GM23338 (cell line): ENCODE measurements at regions not wholly inside any gene's neighbourhood (a gene's known extent, or its start where the extent isn't known, plus 50 kb on each side); places are given as distances from the start of the nearest gene placed in this dataset.

Experiments used
- ATAC-seq: fragments of 200-7000 bp; cut with Tn5 transposase; 3 replicates; pipeline ENCODE4 v1.9.1; 2020
- DNase-seq: peaks from one replicate; pipeline ENCODE4 v3.0.0-alpha.2; 2015; ENCODE audit warnings: low spot score
- H2AFZ ChIP-seq: fragments of 200-600 bp; sonication (generic); 2 replicates; pipeline ENCODE4 v1.8.0; 2016; ENCODE audit warnings: antibody characterized with exemption, mild to moderate bottlenecking, moderate library complexity
- H3F3A ChIP-seq: fragments of 200-600 bp; sonication (generic); replicated peaks from 2 replicates; pipeline ENCODE4 v1.8.0; 2017; ENCODE audit warnings: antibody characterized with exemption, mixed run types, low read depth
- H3K27ac ChIP-seq: fragments of 200-600 bp; sonication (generic); 2 replicates; pipeline ENCODE4 v1.6.1; 2016; ENCODE audit warnings: low read depth
- H3K27me3 ChIP-seq: fragments of 200-600 bp; sonication (generic); 2 replicates; pipeline ENCODE4 v1.8.0; 2016; ENCODE audit warnings: mild to moderate bottlenecking, mixed run types, moderate library complexity; ENCODE audit not compliant: insufficient read depth
- H3K36me3 ChIP-seq: fragments of 200-600 bp; sonication (generic); 2 replicates; pipeline ENCODE4 v1.8.0; 2016; ENCODE audit warnings: mild to moderate bottlenecking; ENCODE audit not compliant: insufficient read depth
- H3K4me1 ChIP-seq: fragments of 200-600 bp; sonication (generic); 2 replicates; pipeline ENCODE4 v1.8.0; 2016; ENCODE audit warnings: mild to moderate bottlenecking, moderate library complexity; ENCODE audit not compliant: insufficient read depth
- H3K4me2 ChIP-seq: fragments of 200-600 bp; sonication (generic); 2 replicates; pipeline ENCODE4 v1.7.1; 2017; ENCODE audit warnings: mixed run types
- H3K4me3 ChIP-seq: fragments of 200-600 bp; sonication (generic); 2 replicates; pipeline ENCODE4 v1.6.1; 2016; ENCODE audit warnings: mixed run types
- H3K79me2 ChIP-seq: fragments of 200-600 bp; sonication (generic); replicated peaks from 2 replicates; pipeline ENCODE4 v1.8.0; 2017; ENCODE audit warnings: mild to moderate bottlenecking; ENCODE audit not compliant: insufficient read depth
- H3K9me2 ChIP-seq: fragments of 200-600 bp; sonication (generic); 2 replicates; pipeline ENCODE4 v1.8.0; 2017; ENCODE audit not compliant: insufficient read depth
- H4K20me1 ChIP-seq: fragments of 200-600 bp; sonication (generic); replicated peaks from 2 replicates; pipeline ENCODE4 v1.8.0; 2017; ENCODE audit warnings: mild to moderate bottlenecking; ENCODE audit not compliant: insufficient read depth
- H3K27ac Mint-ChIP-seq: 2 replicates; pipeline ENCODE4 v1.8.0; 2020; ENCODE audit warnings: inconsistent platforms, mild to moderate bottlenecking, moderate library complexity, mixed read lengths
- H3K27me3 Mint-ChIP-seq: 3 replicates; pipeline ENCODE4 v1.8.0; 2022; ENCODE audit warnings: low read depth, mild to moderate bottlenecking, moderate library complexity, mixed read lengths, inconsistent platforms; ENCODE audit not compliant: insufficient read depth, poor library complexity
- H3K36me3 Mint-ChIP-seq: 3 replicates; pipeline ENCODE4 v1.8.0; 2021; ENCODE audit warnings: low read depth, mild to moderate bottlenecking, inconsistent platforms, moderate library complexity, mixed read lengths
- H3K4me1 Mint-ChIP-seq: 3 replicates; pipeline ENCODE4 v1.8.0; 2020; ENCODE audit warnings: mild to moderate bottlenecking, inconsistent platforms, mixed read lengths
- H3K4me3 Mint-ChIP-seq: 3 replicates; pipeline ENCODE4 v1.8.0; 2021; ENCODE audit warnings: moderate library complexity, mild to moderate bottlenecking, inconsistent platforms, mixed read lengths
- H3K9me3 Mint-ChIP-seq: 3 replicates; pipeline ENCODE4 v1.8.0; 2020; ENCODE audit warnings: moderate library complexity, mild to moderate bottlenecking, inconsistent platforms, mixed read lengths
- CREB1 ChIP-seq: fragments of 250-450 bp; sonication (Bioruptor Pico); IDR thresholded peaks from 2 replicates; pipeline ENCODE4 v1.5.0; 2020; ENCODE audit warnings: low read depth, mild to moderate bottlenecking, moderate library complexity
- EZH2 ChIP-seq: fragments of 200-600 bp; sonication (generic); IDR thresholded peaks from one replicate; pipeline ENCODE4 v1.8.0; 2017; ENCODE audit warnings: antibody characterized with exemption, mild to moderate bottlenecking, low read depth; ENCODE audit not compliant: unreplicated experiment
- EZH2phosphoT487 ChIP-seq: fragments of 200-600 bp; sonication (generic); IDR thresholded peaks from one replicate; pipeline ENCODE4 v1.8.1; 2018; ENCODE audit warnings: antibody characterized with exemption; ENCODE audit not compliant: unreplicated experiment
- JUNB ChIP-seq: IDR thresholded peaks from one replicate; pipeline ENCODE4 v1.6.1; 2016; ENCODE audit warnings: antibody characterized with exemption; ENCODE audit not compliant: unreplicated experiment
- NANOG ChIP-seq: IDR thresholded peaks from 2 replicates; pipeline ENCODE4 v1.6.1; 2016; ENCODE audit warnings: antibody characterized with exemption, borderline replicate concordance
- POLR2AphosphoS5 ChIP-seq: IDR thresholded peaks from 2 replicates; pipeline ENCODE4 v1.6.1; 2016; ENCODE audit warnings: antibody characterized with exemption, low read depth
- STAT1 ChIP-seq: IDR thresholded peaks from one replicate; pipeline ENCODE4 v1.6.1; 2016; ENCODE audit warnings: antibody characterized with exemption; ENCODE audit not compliant: unreplicated experiment
- ZNF114 ChIP-seq: fragments of 250-450 bp; sonication (Bioruptor Pico); IDR thresholded peaks from 2 replicates; pipeline ENCODE4 v1.5.0; 2020; ENCODE audit warnings: mild to moderate bottlenecking, moderate library complexity
- ZNF331 ChIP-seq: fragments of 250-450 bp; sonication (Bioruptor Pico); IDR thresholded peaks from 2 replicates; pipeline ENCODE4 v1.5.0; 2020; ENCODE audit warnings: low read depth, mild to moderate bottlenecking, moderate library complexity
- TF ChIP-seq, protein P1 (sequence below): IDR thresholded peaks from 2 replicates; pipeline ENCODE4 v1.6.1; 2016; ENCODE audit warnings: antibody characterized with exemption
- TF ChIP-seq, protein P2 (sequence below): fragments of 250-450 bp; sonication (Bioruptor Pico); IDR thresholded peaks from 2 replicates; pipeline ENCODE4 v1.5.0; 2020; ENCODE audit warnings: mild to moderate bottlenecking, moderate library complexity
- TF ChIP-seq, protein P3 (sequence below): IDR thresholded peaks from one replicate; pipeline ENCODE4 v1.6.1; 2018; ENCODE audit warnings: antibody characterized with exemption; ENCODE audit not compliant: unreplicated experiment
- TF ChIP-seq, protein P4 (sequence below), 2 experiments: fragments of 200-600 bp in 1 of 2; sonication (generic) in 1 of 2; conservative IDR thresholded peaks; 2 replicates each; pipeline versions ENCODE4 v1.5.1 to v1.6.1; 2016 to 2017; ENCODE audit warnings: antibody characterized with exemption in 2 of 2, low read depth in 2 of 2, mild to moderate bottlenecking in 2 of 2, moderate library complexity in 1 of 2

GRCh38 chr5:171630350-171631065, 155.1 kb upstream of the SMIM23 start:
- Histone ChIP-seq H3K4me3 (peak overlapping the region; percentile 53), H3K4me1 (peaks cover 5% of the 10 kb centered on the region), H3F3A (no peaks in the 10 kb centered on the region), H2AFZ (peak overlapping the region; percentile 95), H3K4me2 (peak overlapping the region; percentile 71), H3K9me2 (no peaks in the 10 kb centered on the region), H3K27ac (no peak overlapping the region), H4K20me1 (no peaks in the 10 kb centered on the region; the same call in 1 of the 2 replicates), H3K79me2 (no peaks in the 10 kb centered on the region), H3K27me3 (peaks cover 61% of the 10 kb centered on the region), H3K36me3 (no peaks in the 10 kb centered on the region)
- no peak for DNase-seq
- ATAC-seq: peak; percentile 29
- TF ChIP-seq CREB1: no peak
- no peak for TF ChIP-seq EZH2phosphoT487
- TF ChIP-seq POLR2AphosphoS5: no peak
- no peak for TF ChIP-seq ZNF331 (CRISPR knock-in tag)
- TF ChIP-seq STAT1: no peak
- TF ChIP-seq, protein P1, sequence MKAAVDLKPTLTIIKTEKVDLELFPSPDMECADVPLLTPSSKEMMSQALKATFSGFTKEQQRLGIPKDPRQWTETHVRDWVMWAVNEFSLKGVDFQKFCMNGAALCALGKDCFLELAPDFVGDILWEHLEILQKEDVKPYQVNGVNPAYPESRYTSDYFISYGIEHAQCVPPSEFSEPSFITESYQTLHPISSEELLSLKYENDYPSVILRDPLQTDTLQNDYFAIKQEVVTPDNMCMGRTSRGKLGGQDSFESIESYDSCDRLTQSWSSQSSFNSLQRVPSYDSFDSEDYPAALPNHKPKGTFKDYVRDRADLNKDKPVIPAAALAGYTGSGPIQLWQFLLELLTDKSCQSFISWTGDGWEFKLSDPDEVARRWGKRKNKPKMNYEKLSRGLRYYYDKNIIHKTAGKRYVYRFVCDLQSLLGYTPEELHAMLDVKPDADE: no peak
- TF ChIP-seq, protein P2, sequence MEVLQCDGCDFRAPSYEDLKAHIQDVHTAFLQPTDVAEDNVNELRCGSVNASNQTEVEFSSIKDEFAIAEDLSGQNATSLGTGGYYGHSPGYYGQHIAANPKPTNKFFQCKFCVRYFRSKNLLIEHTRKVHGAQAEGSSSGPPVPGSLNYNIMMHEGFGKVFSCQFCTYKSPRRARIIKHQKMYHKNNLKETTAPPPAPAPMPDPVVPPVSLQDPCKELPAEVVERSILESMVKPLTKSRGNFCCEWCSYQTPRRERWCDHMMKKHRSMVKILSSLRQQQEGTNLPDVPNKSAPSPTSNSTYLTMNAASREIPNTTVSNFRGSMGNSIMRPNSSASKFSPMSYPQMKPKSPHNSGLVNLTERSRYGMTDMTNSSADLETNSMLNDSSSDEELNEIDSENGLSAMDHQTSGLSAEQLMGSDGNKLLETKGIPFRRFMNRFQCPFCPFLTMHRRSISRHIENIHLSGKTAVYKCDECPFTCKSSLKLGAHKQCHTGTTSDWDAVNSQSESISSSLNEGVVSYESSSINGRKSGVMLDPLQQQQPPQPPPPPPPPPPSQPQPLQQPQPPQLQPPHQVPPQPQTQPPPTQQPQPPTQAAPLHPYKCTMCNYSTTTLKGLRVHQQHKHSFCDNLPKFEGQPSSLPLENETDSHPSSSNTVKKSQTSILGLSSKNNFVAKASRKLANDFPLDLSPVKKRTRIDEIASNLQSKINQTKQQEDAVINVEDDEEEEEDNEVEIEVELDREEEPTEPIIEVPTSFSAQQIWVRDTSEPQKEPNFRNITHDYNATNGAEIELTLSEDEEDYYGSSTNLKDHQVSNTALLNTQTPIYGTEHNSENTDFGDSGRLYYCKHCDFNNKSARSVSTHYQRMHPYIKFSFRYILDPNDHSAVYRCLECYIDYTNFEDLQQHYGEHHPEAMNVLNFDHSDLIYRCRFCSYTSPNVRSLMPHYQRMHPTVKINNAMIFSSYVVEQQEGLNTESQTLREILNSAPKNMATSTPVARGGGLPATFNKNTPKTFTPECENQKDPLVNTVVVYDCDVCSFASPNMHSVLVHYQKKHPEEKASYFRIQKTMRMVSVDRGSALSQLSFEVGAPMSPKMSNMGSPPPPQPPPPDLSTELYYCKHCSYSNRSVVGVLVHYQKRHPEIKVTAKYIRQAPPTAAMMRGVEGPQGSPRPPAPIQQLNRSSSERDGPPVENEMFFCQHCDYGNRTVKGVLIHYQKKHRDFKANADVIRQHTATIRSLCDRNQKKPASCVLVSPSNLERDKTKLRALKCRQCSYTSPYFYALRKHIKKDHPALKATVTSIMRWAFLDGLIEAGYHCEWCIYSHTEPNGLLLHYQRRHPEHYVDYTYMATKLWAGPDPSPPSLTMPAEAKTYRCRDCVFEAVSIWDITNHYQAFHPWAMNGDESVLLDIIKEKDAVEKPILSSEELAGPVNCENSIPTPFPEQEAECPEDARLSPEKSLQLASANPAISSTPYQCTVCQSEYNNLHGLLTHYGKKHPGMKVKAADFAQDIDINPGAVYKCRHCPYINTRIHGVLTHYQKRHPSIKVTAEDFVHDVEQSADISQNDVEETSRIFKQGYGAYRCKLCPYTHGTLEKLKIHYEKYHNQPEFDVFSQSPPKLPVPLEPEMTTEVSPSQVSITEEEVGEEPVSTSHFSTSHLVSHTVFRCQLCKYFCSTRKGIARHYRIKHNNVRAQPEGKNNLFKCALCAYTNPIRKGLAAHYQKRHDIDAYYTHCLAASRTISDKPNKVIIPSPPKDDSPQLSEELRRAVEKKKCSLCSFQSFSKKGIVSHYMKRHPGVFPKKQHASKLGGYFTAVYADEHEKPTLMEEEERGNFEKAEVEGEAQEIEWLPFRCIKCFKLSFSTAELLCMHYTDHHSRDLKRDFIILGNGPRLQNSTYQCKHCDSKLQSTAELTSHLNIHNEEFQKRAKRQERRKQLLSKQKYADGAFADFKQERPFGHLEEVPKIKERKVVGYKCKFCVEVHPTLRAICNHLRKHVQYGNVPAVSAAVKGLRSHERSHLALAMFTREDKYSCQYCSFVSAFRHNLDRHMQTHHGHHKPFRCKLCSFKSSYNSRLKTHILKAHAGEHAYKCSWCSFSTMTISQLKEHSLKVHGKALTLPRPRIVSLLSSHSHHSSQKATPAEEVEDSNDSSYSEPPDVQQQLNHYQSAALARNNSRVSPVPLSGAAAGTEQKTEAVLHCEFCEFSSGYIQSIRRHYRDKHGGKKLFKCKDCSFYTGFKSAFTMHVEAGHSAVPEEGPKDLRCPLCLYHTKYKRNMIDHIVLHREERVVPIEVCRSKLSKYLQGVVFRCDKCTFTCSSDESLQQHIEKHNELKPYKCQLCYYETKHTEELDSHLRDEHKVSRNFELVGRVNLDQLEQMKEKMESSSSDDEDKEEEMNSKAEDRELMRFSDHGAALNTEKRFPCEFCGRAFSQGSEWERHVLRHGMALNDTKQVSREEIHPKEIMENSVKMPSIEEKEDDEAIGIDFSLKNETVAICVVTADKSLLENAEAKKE (CRISPR knock-in tag): no peak
- TF ChIP-seq NANOG: no peak
- TF ChIP-seq, protein P3, sequence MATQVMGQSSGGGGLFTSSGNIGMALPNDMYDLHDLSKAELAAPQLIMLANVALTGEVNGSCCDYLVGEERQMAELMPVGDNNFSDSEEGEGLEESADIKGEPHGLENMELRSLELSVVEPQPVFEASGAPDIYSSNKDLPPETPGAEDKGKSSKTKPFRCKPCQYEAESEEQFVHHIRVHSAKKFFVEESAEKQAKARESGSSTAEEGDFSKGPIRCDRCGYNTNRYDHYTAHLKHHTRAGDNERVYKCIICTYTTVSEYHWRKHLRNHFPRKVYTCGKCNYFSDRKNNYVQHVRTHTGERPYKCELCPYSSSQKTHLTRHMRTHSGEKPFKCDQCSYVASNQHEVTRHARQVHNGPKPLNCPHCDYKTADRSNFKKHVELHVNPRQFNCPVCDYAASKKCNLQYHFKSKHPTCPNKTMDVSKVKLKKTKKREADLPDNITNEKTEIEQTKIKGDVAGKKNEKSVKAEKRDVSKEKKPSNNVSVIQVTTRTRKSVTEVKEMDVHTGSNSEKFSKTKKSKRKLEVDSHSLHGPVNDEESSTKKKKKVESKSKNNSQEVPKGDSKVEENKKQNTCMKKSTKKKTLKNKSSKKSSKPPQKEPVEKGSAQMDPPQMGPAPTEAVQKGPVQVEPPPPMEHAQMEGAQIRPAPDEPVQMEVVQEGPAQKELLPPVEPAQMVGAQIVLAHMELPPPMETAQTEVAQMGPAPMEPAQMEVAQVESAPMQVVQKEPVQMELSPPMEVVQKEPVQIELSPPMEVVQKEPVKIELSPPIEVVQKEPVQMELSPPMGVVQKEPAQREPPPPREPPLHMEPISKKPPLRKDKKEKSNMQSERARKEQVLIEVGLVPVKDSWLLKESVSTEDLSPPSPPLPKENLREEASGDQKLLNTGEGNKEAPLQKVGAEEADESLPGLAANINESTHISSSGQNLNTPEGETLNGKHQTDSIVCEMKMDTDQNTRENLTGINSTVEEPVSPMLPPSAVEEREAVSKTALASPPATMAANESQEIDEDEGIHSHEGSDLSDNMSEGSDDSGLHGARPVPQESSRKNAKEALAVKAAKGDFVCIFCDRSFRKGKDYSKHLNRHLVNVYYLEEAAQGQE: no peak
- no peak for TF ChIP-seq JUNB
- no peak for TF ChIP-seq ZNF114 (CRISPR knock-in tag)
- no peak for TF ChIP-seq EZH2
- TF ChIP-seq, protein P4, sequence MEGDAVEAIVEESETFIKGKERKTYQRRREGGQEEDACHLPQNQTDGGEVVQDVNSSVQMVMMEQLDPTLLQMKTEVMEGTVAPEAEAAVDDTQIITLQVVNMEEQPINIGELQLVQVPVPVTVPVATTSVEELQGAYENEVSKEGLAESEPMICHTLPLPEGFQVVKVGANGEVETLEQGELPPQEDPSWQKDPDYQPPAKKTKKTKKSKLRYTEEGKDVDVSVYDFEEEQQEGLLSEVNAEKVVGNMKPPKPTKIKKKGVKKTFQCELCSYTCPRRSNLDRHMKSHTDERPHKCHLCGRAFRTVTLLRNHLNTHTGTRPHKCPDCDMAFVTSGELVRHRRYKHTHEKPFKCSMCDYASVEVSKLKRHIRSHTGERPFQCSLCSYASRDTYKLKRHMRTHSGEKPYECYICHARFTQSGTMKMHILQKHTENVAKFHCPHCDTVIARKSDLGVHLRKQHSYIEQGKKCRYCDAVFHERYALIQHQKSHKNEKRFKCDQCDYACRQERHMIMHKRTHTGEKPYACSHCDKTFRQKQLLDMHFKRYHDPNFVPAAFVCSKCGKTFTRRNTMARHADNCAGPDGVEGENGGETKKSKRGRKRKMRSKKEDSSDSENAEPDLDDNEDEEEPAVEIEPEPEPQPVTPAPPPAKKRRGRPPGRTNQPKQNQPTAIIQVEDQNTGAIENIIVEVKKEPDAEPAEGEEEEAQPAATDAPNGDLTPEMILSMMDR (conservative IDR thresholded peaks at IDR 0.05; ENCODE audit: low read depth in 2 of 2): no peak
- Mint-ChIP-seq H3K36me3 (no peaks in the 10 kb centered on the region), H3K9me3 (peaks cover 4% of the 10 kb centered on the region; the same call in 1 of the 3 replicates), H3K4me3 (peak overlapping the region; percentile 63), H3K27me3 (peaks cover 60% of the 10 kb centered on the region), H3K4me1 (peaks cover 9% of the 10 kb centered on the region; the same call in 1 of the 3 replicates), H3K27ac (no peak overlapping the region)
